Right renal cortex interstitium (tissue), 3 donors: ENCODE measurements at regions not wholly inside any gene's neighbourhood (a gene's known extent, or its start where the extent isn't known, plus 50 kb on each side); places are given as distances from the start of the nearest gene placed in this dataset.
A peak's percentile ranks its signal among the peaks of the same experiment; 100 is the strongest.

Experiments used
- DNase-seq, 3 donors: peaks; one replicate each; pipeline ENCODE4 v3.0.0-alpha.2; 2013; ENCODE audit warnings: low read depth in 3 of 3, low spot score in 2 of 3

- DNase-seq: no peak
These were observed 92.7 kb upstream of the KLF12 start for GRCh38 chr13:74226791-74227475.

GRCh38 chr13:74221752-74222151 lies 87.5 kb upstream of the KLF12 start:
- no peak for DNase-seq

- DNase-seq: no peak
These were observed 85.4 kb upstream of the KLF12 start for GRCh38 chr13:74219566-74219965.

GRCh38 chr13:74218291-74218690 lies 84.1 kb upstream of the KLF12 start:
- no peak for DNase-seq

GRCh38 chr13:74217811-74218210 lies 83.6 kb upstream of the KLF12 start:
- no peak for DNase-seq

- DNase-seq: no peak
These were observed 81.2 kb upstream of the KLF12 start for GRCh38 chr13:74215420-74215819.

- no peak for DNase-seq
These were observed 80.1 kb upstream of the KLF12 start for GRCh38 chr13:74214321-74214720.

- DNase-seq: no peak
These were observed 76.6 kb upstream of the KLF12 start for GRCh38 chr13:74210693-74211393.

GRCh38 chr13:74206855-74207254 lies 72.7 kb upstream of the KLF12 start:
- DNase-seq: no peak

- DNase-seq: no peak
These were observed 71.9 kb upstream of the KLF12 start for GRCh38 chr13:74206061-74206561.

GRCh38 chr13:74205313-74205690 lies 71.1 kb upstream of the KLF12 start:
- DNase-seq: no peak

GRCh38 chr13:74204602-74205312 lies 70.6 kb upstream of the KLF12 start:
- no peak for DNase-seq

GRCh38 chr13:74203576-74203975 lies 69.4 kb upstream of the KLF12 start:
- DNase-seq: no peak

GRCh38 chr13:74202129-74202813 lies 68.1 kb upstream of the KLF12 start:
- DNase-seq: no peak

- no peak for DNase-seq
These were observed 67.3 kb upstream of the KLF12 start for GRCh38 chr13:74201530-74201929.

GRCh38 chr13:74200081-74200480 lies 65.9 kb upstream of the KLF12 start:
- no peak for DNase-seq

- DNase-seq: no peak
These were observed 63.6 kb upstream of the KLF12 start for GRCh38 chr13:74197677-74198429.

- DNase-seq: no peak
These were observed 60.6 kb upstream of the KLF12 start for GRCh38 chr13:74194846-74195245.

GRCh38 chr13:74193391-74193790 lies 59.2 kb upstream of the KLF12 start:
- no peak for DNase-seq

- DNase-seq: peak in 2 of 3 donors; percentile 4 to 8
These were observed 57.2 kb upstream of the KLF12 start for GRCh38 chr13:74191410-74191809.
